Endothelial cell of umbilical vein (primary cell): ENCODE measurements at regions not wholly inside any gene's neighbourhood (a gene's known extent, or its start where the extent isn't known, plus 50 kb on each side); places are given as distances from the start of the nearest gene placed in this dataset.

Experiments used
- BruUV-seq: library from RNA; stranded (reverse); fragments of 400-500 nt; replicated peaks from 2 replicates; lab custom pipeline; 2021; lab: Mats Ljungman, UMichigan
- CTCF ChIA-PET: fragments of 300-600, 350-600 bp; sonication (Branson Sonifier 250); formaldehyde crosslinking; loops from one replicate; lab custom pipeline; 2021; ENCODE audit warnings: antibody characterized with exemption, inconsistent platforms; lab: Charles Lee
- POLR2A ChIA-PET: fragments of 300-600, 350-600 bp; sonication (Branson Sonifier 250); formaldehyde crosslinking; loops from one replicate; lab custom pipeline; 2021; ENCODE audit warnings: antibody characterized with exemption, inconsistent platforms; lab: Charles Lee
- DNase-seq: peaks from one replicate; pipeline ENCODE4 v3.0.0-alpha.2; 2011; ENCODE audit warnings: low read depth, low spot score
- FAIRE-seq: peaks from 2 replicates; lab custom pipeline; 2011; peaks lifted over from hg19 to GRCh38; lab: Jason Lieb, UNC
- H2AFZ ChIP-seq: 2 replicates; pipeline ENCODE4 v1.6.0; 2012; ENCODE audit warnings: low read depth, low read length, control low read depth, inconsistent platforms
- H3K27ac ChIP-seq: 2 replicates; pipeline ENCODE4 v1.5.1; 2011; ENCODE audit warnings: low read depth, mild to moderate bottlenecking, control low read depth, low read length, moderate library complexity; ENCODE audit not compliant: insufficient read depth
- H3K27me3 ChIP-seq, 2 experiments: 2 replicates each; pipeline versions ENCODE4 v1.6.0 to v1.6.1; 2011; ENCODE audit warnings: low read length in 2 of 2, mixed read lengths in 1 of 2; ENCODE audit not compliant: control insufficient read depth in 2 of 2, insufficient read depth in 2 of 2
- H3K36me3 ChIP-seq, 2 experiments: 2 replicates in 1 of 2; 3 replicates in 1 of 2; pipeline ENCODE4 v1.5.1; 2011; ENCODE audit warnings: low read length in 2 of 2, mild to moderate bottlenecking in 1 of 2, moderate library complexity in 1 of 2; ENCODE audit not compliant: control insufficient read depth in 2 of 2, insufficient read depth in 2 of 2; ENCODE audit errors: extremely low read depth in 1 of 2
- H3K4me1 ChIP-seq: 3 replicates; pipeline ENCODE4 v1.5.1; 2011; ENCODE audit warnings: mild to moderate bottlenecking, low read length; ENCODE audit not compliant: control insufficient read depth, insufficient read depth; ENCODE audit errors: extremely low read depth
- H3K4me2 ChIP-seq: 2 replicates; pipeline ENCODE4 v1.6.1; 2011; ENCODE audit warnings: low read length, control low read depth, mixed read lengths; ENCODE audit not compliant: insufficient read depth
- H3K4me3 ChIP-seq, 3 experiments: fragments of 200-600 bp in 1 of 3; sonication (generic), shearing (Covaris generic) in 1 of 3; replicated peaks in 1 of 3; 2 replicates each; pipeline ENCODE4 v1.5.1; 2011 to 2016; ENCODE audit warnings: control low read depth in 3 of 3, low read length in 3 of 3, mild to moderate bottlenecking in 2 of 3, inconsistent platforms in 1 of 3, low read depth in 1 of 3, moderate library complexity in 1 of 3; ENCODE audit not compliant: insufficient read depth in 1 of 3
- H3K79me2 ChIP-seq: 2 replicates; pipeline ENCODE4 v1.6.0; 2012; ENCODE audit warnings: low read length, inconsistent platforms; ENCODE audit not compliant: control insufficient read depth, insufficient read depth
- H3K9ac ChIP-seq: replicated peaks from 2 replicates; pipeline ENCODE3; 2011; ENCODE audit warnings: low read length, control low read depth; ENCODE audit not compliant: insufficient read depth; ENCODE audit errors: extremely low read depth
- H3K9me1 ChIP-seq: replicated peaks from 3 replicates; pipeline ENCODE4 v1.6.0; 2011; ENCODE audit warnings: mild to moderate bottlenecking, low read length; ENCODE audit not compliant: control insufficient read depth, insufficient read depth; ENCODE audit errors: extremely low read depth
- H3K9me3 ChIP-seq: replicated peaks from 2 replicates; pipeline ENCODE4 v1.5.1; 2012; ENCODE audit warnings: low read length, inconsistent platforms; ENCODE audit not compliant: control insufficient read depth, insufficient read depth
- H4K20me1 ChIP-seq: replicated peaks from 2 replicates; pipeline ENCODE3; 2011; ENCODE audit warnings: mild to moderate bottlenecking, low read length; ENCODE audit not compliant: control insufficient read depth, insufficient read depth; ENCODE audit errors: extremely low read depth
- CTCF ChIP-seq, 2 donors: IDR thresholded peaks; 1 replicate in 1 of 2; 2 replicates in 1 of 2; pipeline ENCODE4 v1.5.1; 2011; ENCODE audit warnings: low read length in 2 of 2, mild to moderate bottlenecking in 2 of 2, moderate library complexity in 2 of 2, control low read depth in 1 of 2, inconsistent platforms in 1 of 2, low read depth in 1 of 2; ENCODE audit not compliant: insufficient read depth in 1 of 2; ENCODE audit errors: extremely low read depth in 1 of 2
- EZH2 ChIP-seq: IDR thresholded peaks from 2 replicates; pipeline ENCODE4 v1.6.1; 2012; ENCODE audit warnings: borderline replicate concordance, low read depth, mild to moderate bottlenecking, moderate library complexity, low read length, inconsistent platforms; ENCODE audit not compliant: severe bottlenecking
- FOS ChIP-seq: IDR thresholded peaks from 2 replicates; pipeline ENCODE4 v1.6.1; 2011; ENCODE audit warnings: mild to moderate bottlenecking, low read length, moderate library complexity, borderline replicate concordance; ENCODE audit not compliant: insufficient read depth
- GATA2 ChIP-seq: IDR thresholded peaks from 2 replicates; pipeline ENCODE4 v1.7.0; 2011; ENCODE audit warnings: low read depth, mild to moderate bottlenecking, moderate library complexity, mixed read lengths, low read length; ENCODE audit not compliant: insufficient read length, insufficient read depth
- JUN ChIP-seq: IDR thresholded peaks from 2 replicates; pipeline ENCODE4 v1.6.1; 2011; ENCODE audit warnings: borderline replicate concordance, low read depth; ENCODE audit not compliant: insufficient read length, insufficient read depth
- MAX ChIP-seq: IDR thresholded peaks from 2 replicates; pipeline ENCODE4 v1.6.1; 2011; ENCODE audit not compliant: insufficient read depth, insufficient read length
- MYC ChIP-seq: IDR thresholded peaks from one replicate; pipeline ENCODE4 v1.6.1; 2011; ENCODE audit warnings: mild to moderate bottlenecking, low read depth, low read length
- POLR2A ChIP-seq: IDR thresholded peaks from 2 replicates; pipeline ENCODE4 v1.6.1; 2012; ENCODE audit warnings: low read depth, mild to moderate bottlenecking, control low read depth, low read length
- POLR2AphosphoS5 ChIP-seq: IDR thresholded peaks from 2 replicates; pipeline ENCODE4 v1.6.1; 2012; ENCODE audit warnings: low read depth, mild to moderate bottlenecking, control low read depth, low read length, moderate library complexity; ENCODE audit not compliant: insufficient read depth
- dilution Hi-C: fragments of 300-500 bp; cut with MboI; formaldehyde crosslinking; loops from one replicate; pipeline ENCODE4 v1.15.0; 2019; ENCODE audit warnings: low sequenced_read_pairs; ENCODE audit not compliant: extremely low pct_ligation_motif_present
- intact Hi-C: fragments of 100-400 bp; cut with micrococcal nuclease; formaldehyde crosslinking; loops from one replicate; pipeline ENCODE4 v1.10.0; 2022

GRCh38 chr22:49102367-49102766, 725.3 kb downstream of the BRD1 start:
- TF ChIP-seq GATA2 (no peak), POLR2A (no peak), EZH2 (no peak), JUN (no peak), POLR2AphosphoS5 (no peak), FOS (no peak), MYC (no peak), MAX (no peak), CTCF (IDR thresholded peaks at IDR 0.05; ENCODE audit: extremely low read depth in 1 of 2, insufficient read depth in 1 of 2, low read depth in 1 of 2, low read length in 2 of 2) (no peak)
- Histone ChIP-seq H3K4me1 (no peaks in the 10 kb centered on the region), H3K79me2 (no peaks in the 10 kb centered on the region), H3K9me1 (no peaks in the 10 kb centered on the region), H3K27me3 (no peaks in the 10 kb centered on the region), H3K27ac (no peak overlapping the region), H3K9ac (no peak overlapping the region), H3K9me3 (peaks cover 5% of the 10 kb centered on the region), H3K36me3 (no peaks in the 10 kb centered on the region), H2AFZ (no peak overlapping the region), H3K4me2 (no peak overlapping the region), H3K4me3 (no peak overlapping the region), H4K20me1 (no peaks in the 10 kb centered on the region)
- dilution Hi-C loops (no loop called here), intact Hi-C loops (no loop called here)
- POLR2A ChIA-PET = no interaction called here
- no peak for FAIRE-seq
- CTCF ChIA-PET = no interaction called here
- no peak for DNase-seq
- BruUV-seq = no TSS peak
